HL-60 (cell line): ENCODE measurements at regions not wholly inside any gene's neighbourhood (a gene's known extent, or its start where the extent isn't known, plus 50 kb on each side); places are given as distances from the start of the nearest gene placed in this dataset.

Source experiments
- POLR2AphosphoS5 ChIP-seq: IDR thresholded peaks from 2 replicates; pipeline ENCODE4 v1.6.1; 2012; ENCODE audit warnings: low read depth
- TF ChIP-seq, protein P1 (sequence below): IDR thresholded peaks from one replicate; pipeline ENCODE4 v1.5.1; 2011; ENCODE audit warnings: low read length, control low read depth, inconsistent platforms; ENCODE audit not compliant: insufficient read depth

- no peak for TF ChIP-seq POLR2AphosphoS5
- TF ChIP-seq, protein P1, sequence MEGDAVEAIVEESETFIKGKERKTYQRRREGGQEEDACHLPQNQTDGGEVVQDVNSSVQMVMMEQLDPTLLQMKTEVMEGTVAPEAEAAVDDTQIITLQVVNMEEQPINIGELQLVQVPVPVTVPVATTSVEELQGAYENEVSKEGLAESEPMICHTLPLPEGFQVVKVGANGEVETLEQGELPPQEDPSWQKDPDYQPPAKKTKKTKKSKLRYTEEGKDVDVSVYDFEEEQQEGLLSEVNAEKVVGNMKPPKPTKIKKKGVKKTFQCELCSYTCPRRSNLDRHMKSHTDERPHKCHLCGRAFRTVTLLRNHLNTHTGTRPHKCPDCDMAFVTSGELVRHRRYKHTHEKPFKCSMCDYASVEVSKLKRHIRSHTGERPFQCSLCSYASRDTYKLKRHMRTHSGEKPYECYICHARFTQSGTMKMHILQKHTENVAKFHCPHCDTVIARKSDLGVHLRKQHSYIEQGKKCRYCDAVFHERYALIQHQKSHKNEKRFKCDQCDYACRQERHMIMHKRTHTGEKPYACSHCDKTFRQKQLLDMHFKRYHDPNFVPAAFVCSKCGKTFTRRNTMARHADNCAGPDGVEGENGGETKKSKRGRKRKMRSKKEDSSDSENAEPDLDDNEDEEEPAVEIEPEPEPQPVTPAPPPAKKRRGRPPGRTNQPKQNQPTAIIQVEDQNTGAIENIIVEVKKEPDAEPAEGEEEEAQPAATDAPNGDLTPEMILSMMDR, result no peak
Observed at GRCh38 chr10:128646956-128647355, 520.7 kb upstream of the MKI67 start.
